ENCODE measurements at regions not wholly inside any gene's neighbourhood (a gene's known extent, or its start where the extent isn't known, plus 50 kb on each side); places are given as distances from the start of the nearest gene placed in this dataset.

DNA sequence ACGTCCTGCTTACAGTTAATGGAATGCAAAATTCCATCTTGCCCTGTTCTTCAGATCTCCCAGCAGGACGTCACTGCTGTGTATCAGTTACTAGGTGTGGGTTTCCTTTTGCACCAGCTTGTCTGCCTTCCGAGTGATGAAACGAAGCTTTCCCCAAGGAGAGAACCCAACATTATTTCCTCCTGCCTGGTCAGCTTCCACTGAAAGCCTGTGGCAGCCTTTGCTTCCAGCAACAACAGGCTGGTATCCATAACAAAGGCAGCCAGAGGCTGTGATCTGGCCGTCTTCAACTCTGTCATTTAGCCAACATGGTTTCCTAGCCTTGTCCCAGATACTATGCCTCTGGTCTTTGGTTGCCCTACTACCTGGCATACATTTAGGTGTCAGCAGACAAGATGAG lies 78.9 kb upstream of the HEY2 start:
- H3K27ac Mint-ChIP-seq: no peak overlapping the region
- no peak for DNase-seq (ENCODE audit: low spot score)
- intact Hi-C loops (cut with micrococcal nuclease): no loop called here
- H3K9me3 Mint-ChIP-seq: no peaks in the 10 kb centered on the region
- H3K4me1 Mint-ChIP-seq (ENCODE audit: low read depth): no peaks in the 10 kb centered on the region
- no peak overlapping the region for H3K4me3 Mint-ChIP-seq
- H3K27me3 Mint-ChIP-seq (ENCODE audit: insufficient read depth): peaks cover 9% of the 10 kb centered on the region
- no peaks in the 10 kb centered on the region for H3K36me3 Mint-ChIP-seq (ENCODE audit: low read depth)

- H3K27me3 Mint-ChIP-seq (ENCODE audit: insufficient read depth): peaks cover 9% of the 10 kb centered on the region
- no peak overlapping the region for H3K27ac Mint-ChIP-seq
- DNase-seq (ENCODE audit: low spot score): no peak
- no peaks in the 10 kb centered on the region for H3K36me3 Mint-ChIP-seq (ENCODE audit: low read depth)
- no peaks in the 10 kb centered on the region for H3K9me3 Mint-ChIP-seq
- no peak overlapping the region for H3K4me3 Mint-ChIP-seq
- H3K4me1 Mint-ChIP-seq (ENCODE audit: low read depth): no peaks in the 10 kb centered on the region
- intact Hi-C loops (cut with micrococcal nuclease): no loop called here
Measured at GRCh38 chr6:125671323-125671722, 78.1 kb upstream of the HEY2 start.

DNA sequence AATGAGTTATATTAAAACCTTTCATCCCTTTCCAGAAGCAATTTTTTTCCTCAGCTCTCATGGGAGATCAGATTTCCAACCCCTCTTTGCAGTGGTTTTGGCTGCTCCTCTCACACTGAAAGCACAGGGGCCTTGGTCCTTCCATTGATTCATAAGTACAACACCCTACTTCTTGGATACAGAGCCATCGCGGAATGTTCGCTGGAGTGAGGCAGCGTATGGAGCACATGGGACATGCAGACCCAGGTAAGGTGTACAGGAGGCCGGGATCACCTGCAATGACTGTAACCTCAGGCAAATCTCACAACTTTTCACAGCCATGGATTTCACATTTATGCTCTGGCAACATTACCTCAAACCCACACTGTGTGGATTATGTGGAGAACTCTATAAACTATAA lies 75.2 kb upstream of the HEY2 start:
- DNase-seq (ENCODE audit: low spot score): no peak
- H3K4me3 Mint-ChIP-seq: no peak overlapping the region
- H3K4me1 Mint-ChIP-seq (ENCODE audit: low read depth): no peaks in the 10 kb centered on the region
- intact Hi-C loops (cut with micrococcal nuclease): no loop called here
- H3K36me3 Mint-ChIP-seq (ENCODE audit: low read depth): no peaks in the 10 kb centered on the region
- H3K9me3 Mint-ChIP-seq: no peaks in the 10 kb centered on the region
- no peak overlapping the region for H3K27ac Mint-ChIP-seq
- H3K27me3 Mint-ChIP-seq (ENCODE audit: insufficient read depth): peaks cover 6% of the 10 kb centered on the region

DNA sequence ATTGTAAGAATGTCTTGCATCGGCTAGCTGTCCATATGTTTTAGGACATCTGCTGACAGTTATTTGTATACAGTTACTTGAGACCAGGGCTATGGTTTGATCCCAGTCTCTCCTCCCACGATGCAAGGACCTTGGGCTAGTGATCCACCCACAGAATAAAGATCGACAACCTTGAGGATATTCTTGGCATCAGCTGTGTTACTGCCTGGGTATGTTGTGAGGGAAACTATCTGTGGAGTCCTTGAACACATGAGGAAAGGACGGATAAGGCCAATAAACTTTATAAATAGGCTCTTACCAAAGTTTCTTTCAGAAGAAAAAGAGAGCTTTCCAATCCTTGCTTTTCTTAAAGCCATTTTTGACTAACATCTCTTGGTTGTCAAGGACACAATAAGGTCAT lies 70.8 kb upstream of the HEY2 start:
- H3K27ac Mint-ChIP-seq: no peak overlapping the region
- intact Hi-C loops (cut with micrococcal nuclease): no loop called here
- no peak overlapping the region for H3K4me3 Mint-ChIP-seq
- H3K9me3 Mint-ChIP-seq: no peaks in the 10 kb centered on the region
- peaks cover 18% of the 10 kb centered on the region for H3K27me3 Mint-ChIP-seq (ENCODE audit: insufficient read depth)
- H3K36me3 Mint-ChIP-seq (ENCODE audit: low read depth): no peaks in the 10 kb centered on the region
- no peak for DNase-seq (ENCODE audit: low spot score)
- no peaks in the 10 kb centered on the region for H3K4me1 Mint-ChIP-seq (ENCODE audit: low read depth)

- Mint-ChIP-seq H3K27me3 (ENCODE audit: insufficient read depth) (peaks cover 21% of the 10 kb centered on the region), H3K36me3 (ENCODE audit: low read depth) (no peaks in the 10 kb centered on the region), H3K27ac (no peak overlapping the region), H3K4me1 (ENCODE audit: low read depth) (no peaks in the 10 kb centered on the region), H3K4me3 (no peak overlapping the region), H3K9me3 (no peaks in the 10 kb centered on the region)
- intact Hi-C loops (cut with micrococcal nuclease): no loop called here
- no peak for DNase-seq (ENCODE audit: low spot score)
Measured at GRCh38 chr6:125679128-125679527, 70.3 kb upstream of the HEY2 start.

DNA sequence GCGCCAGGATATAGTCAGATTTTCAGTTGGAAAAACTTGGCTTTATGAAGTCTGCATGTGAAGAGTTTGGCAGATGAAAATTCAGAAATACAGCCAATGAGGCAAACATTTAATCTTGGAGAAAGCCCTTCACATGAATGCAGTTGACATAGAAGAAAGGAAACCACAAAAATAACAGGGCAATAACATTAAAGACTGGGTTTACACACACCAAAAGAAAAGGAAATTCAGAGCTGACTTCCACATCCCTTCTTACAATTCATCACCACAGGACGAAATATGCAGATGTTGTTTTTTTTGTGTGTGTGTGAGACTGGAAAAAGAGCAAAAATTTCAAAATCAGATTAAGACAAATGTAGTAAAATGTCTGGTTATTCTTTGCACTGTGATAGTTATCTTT lies 69.8 kb upstream of the HEY2 start:
- intact Hi-C loops (cut with micrococcal nuclease): no loop called here
- Mint-ChIP-seq H3K4me1 (ENCODE audit: low read depth) (no peaks in the 10 kb centered on the region), H3K27ac (no peak overlapping the region), H3K36me3 (ENCODE audit: low read depth) (no peaks in the 10 kb centered on the region), H3K4me3 (no peak overlapping the region), H3K27me3 (ENCODE audit: insufficient read depth) (peaks cover 22% of the 10 kb centered on the region), H3K9me3 (no peaks in the 10 kb centered on the region)
- DNase-seq (ENCODE audit: low spot score): no peak

- H3K4me1 Mint-ChIP-seq (ENCODE audit: low read depth): no peaks in the 10 kb centered on the region
- no peaks in the 10 kb centered on the region for H3K9me3 Mint-ChIP-seq
- no peak overlapping the region for H3K4me3 Mint-ChIP-seq
- intact Hi-C loops (cut with micrococcal nuclease): no loop called here
- H3K27ac Mint-ChIP-seq: no peak overlapping the region
- H3K27me3 Mint-ChIP-seq (ENCODE audit: insufficient read depth): peaks cover 28% of the 10 kb centered on the region
- DNase-seq (ENCODE audit: low spot score): no peak
- H3K36me3 Mint-ChIP-seq (ENCODE audit: low read depth): no peaks in the 10 kb centered on the region
Measured at GRCh38 chr6:125682939-125683338, 66.5 kb upstream of the HEY2 start.

DNA sequence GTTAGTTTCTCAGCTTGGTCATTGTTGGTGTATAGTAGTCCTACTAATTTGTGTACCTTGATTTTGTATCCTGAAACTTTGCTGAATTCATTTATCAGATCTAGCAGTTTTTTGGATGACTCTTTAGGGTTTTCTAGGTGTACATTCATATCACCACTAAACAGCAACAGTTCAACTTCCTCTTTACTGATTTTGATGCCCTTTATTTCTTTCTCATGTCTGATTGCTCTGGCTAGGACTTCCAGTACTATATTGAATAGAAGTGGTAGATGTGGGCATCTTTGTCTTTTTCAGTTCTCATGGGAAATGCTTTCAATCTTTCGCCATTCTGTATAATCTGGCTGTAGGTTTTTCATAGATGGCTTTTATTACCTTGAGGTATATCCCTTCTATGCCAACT lies 61.3 kb upstream of the HEY2 start:
- Mint-ChIP-seq H3K27ac (no peak overlapping the region), H3K4me3 (no peak overlapping the region), H3K36me3 (ENCODE audit: low read depth) (no peaks in the 10 kb centered on the region), H3K9me3 (no peaks in the 10 kb centered on the region), H3K4me1 (ENCODE audit: low read depth) (no peaks in the 10 kb centered on the region), H3K27me3 (ENCODE audit: insufficient read depth) (peaks cover 24% of the 10 kb centered on the region)
- intact Hi-C loops (cut with micrococcal nuclease): no loop called here
- DNase-seq (ENCODE audit: low spot score): no peak

DNA sequence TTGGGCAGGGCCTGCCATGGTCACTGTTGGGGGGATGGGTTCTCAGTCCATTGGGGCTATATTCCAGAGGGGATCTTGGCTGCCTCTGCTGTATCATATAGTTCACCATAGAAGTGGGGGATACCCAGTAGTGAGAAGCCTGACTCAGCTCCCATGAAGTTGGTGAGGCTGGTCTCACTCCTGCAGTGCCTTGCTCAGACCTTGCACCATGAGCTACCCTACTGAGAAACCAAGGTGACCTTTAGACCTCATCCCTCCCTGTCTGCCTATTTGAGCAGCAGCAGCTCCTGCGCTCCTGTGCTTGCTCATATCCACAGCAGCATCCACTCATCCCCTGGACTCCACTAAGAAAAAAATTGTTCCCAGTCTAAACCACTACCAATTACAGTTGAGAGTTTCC lies 56.0 kb upstream of the HEY2 start:
- no peak for DNase-seq (ENCODE audit: low spot score)
- Mint-ChIP-seq H3K4me1 (ENCODE audit: low read depth) (no peaks in the 10 kb centered on the region), H3K9me3 (no peaks in the 10 kb centered on the region), H3K36me3 (ENCODE audit: low read depth) (no peaks in the 10 kb centered on the region), H3K4me3 (no peak overlapping the region), H3K27ac (no peak overlapping the region), H3K27me3 (ENCODE audit: insufficient read depth) (peaks cover 9% of the 10 kb centered on the region)
- intact Hi-C loops (cut with micrococcal nuclease): no loop called here

DNA sequence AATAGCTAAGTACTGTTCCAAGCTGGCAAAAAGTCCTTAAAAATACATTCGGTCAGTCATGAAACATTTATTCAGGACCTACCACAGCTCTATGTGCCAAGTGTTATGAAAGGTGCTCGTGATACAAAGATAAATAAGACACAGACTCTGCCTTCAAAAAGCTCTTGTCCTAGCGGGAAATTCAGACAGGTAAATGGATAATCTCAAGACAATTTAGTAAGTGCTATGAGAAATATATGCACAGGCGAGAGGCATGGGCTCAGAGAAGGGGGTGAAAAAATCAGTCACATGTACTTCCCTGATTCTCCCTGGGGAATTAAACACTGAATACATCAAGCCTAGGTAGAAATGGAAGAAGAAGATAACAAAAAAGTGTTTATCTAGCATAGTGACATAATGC lies 49.8 kb upstream of the HEY2 start:
- no peak overlapping the region for H3K4me3 Mint-ChIP-seq
- no peaks in the 10 kb centered on the region for H3K36me3 Mint-ChIP-seq (ENCODE audit: low read depth)
- no peaks in the 10 kb centered on the region for H3K4me1 Mint-ChIP-seq (ENCODE audit: low read depth)
- intact Hi-C loops (cut with micrococcal nuclease): no loop called here
- no peaks in the 10 kb centered on the region for H3K9me3 Mint-ChIP-seq
- no peak overlapping the region for H3K27ac Mint-ChIP-seq
- DNase-seq (ENCODE audit: low spot score): no peak
- H3K27me3 Mint-ChIP-seq (ENCODE audit: insufficient read depth): peaks cover 14% of the 10 kb centered on the region
